ENCODE measurements at regions not wholly inside any gene's neighbourhood (a gene's known extent, or its start where the extent isn't known, plus 50 kb on each side); places are given as distances from the start of the nearest gene placed in this dataset.
"Not testable (repeated sequence)": the region's sequence is repeated elsewhere in the genome, so short reads cannot be mapped to it uniquely, and the experiment has no call there.

DNA sequence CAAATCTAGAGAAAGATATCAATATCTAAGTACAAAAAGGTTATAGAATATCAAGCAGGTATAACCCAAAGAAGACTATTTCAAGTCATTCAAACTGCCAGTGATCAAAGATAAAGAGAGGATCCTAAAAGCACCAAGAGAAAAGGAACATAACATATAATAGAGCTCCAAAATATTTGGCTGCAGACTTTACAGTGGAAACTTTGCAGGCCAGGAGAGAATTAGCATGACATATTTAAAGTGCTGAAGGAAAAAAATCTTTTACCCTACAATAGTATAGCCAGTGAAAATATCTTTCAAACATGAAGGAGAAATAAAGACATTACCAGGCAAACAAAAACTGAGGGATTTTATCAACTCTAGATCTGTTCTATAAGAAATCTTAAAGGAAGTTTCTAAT, 254.3 kb upstream of the ARHGEF26 start:
- DNase-seq (no peak), ATAC-seq (ENCODE audit: low read depth) (no peak)
- no peak overlapping the region for H3K27ac ChIP-seq (ENCODE audit: low read length in 2 of 2)
- H3K4me3 ChIP-seq (ENCODE audit: control extremely low read depth in 1 of 5, extremely low read depth in 1 of 5, insufficient read depth in 1 of 5, low read depth in 2 of 5, low read length in 4 of 5) = no peak overlapping the region
- no peak for TF ChIP-seq EZH2 (IDR thresholded peaks at IDR 0.05; ENCODE audit: borderline replicate concordance, insufficient read depth, low read depth, low read length, poor library complexity, severe bottlenecking)
- TF ChIP-seq, protein P1, sequence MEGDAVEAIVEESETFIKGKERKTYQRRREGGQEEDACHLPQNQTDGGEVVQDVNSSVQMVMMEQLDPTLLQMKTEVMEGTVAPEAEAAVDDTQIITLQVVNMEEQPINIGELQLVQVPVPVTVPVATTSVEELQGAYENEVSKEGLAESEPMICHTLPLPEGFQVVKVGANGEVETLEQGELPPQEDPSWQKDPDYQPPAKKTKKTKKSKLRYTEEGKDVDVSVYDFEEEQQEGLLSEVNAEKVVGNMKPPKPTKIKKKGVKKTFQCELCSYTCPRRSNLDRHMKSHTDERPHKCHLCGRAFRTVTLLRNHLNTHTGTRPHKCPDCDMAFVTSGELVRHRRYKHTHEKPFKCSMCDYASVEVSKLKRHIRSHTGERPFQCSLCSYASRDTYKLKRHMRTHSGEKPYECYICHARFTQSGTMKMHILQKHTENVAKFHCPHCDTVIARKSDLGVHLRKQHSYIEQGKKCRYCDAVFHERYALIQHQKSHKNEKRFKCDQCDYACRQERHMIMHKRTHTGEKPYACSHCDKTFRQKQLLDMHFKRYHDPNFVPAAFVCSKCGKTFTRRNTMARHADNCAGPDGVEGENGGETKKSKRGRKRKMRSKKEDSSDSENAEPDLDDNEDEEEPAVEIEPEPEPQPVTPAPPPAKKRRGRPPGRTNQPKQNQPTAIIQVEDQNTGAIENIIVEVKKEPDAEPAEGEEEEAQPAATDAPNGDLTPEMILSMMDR (IDR thresholded peaks at IDR 0.05) = no peak
- ChIA-PET CTCF (no interaction called here), POLR2A (no interaction called here)
- no peak overlapping the region for H3K4me2 ChIP-seq (replicated peaks; ENCODE audit: low read depth, low read length, poor library complexity, severe bottlenecking)
- Mint-ChIP-seq H3K4me1 (no peaks in the 10 kb centered on the region), H3K27me3 (no peaks in the 10 kb centered on the region), H3K9me3 (ENCODE audit: insufficient read depth) (no peaks in the 10 kb centered on the region), H3K27ac (no peak overlapping the region), H3K4me3 (no peak overlapping the region)
- H3K36me3 ChIP-seq (replicated peaks in 1 of 2; ENCODE audit: control extremely low read depth in 1 of 2, control insufficient read depth in 1 of 2, extremely low read depth in 1 of 2, insufficient read depth in 2 of 2, low read length in 1 of 2) = no peaks in the 10 kb centered on the region
- H3K79me2 ChIP-seq (ENCODE audit: control insufficient read depth, insufficient read depth, low read length) = no peaks in the 10 kb centered on the region
- H3K9me3 ChIP-seq (ENCODE audit: control extremely low read depth in 1 of 3, control insufficient read depth in 2 of 3, insufficient read depth in 1 of 3, low read length in 2 of 3) = peaks cover 0 to 6% (median 0%) of the 10 kb centered on the region in 3 donors
- no peak overlapping the region for H2AFZ ChIP-seq (ENCODE audit: insufficient read depth, low read depth, low read length, poor library complexity, severe bottlenecking)
- H4K20me1 ChIP-seq (ENCODE audit: control insufficient read depth, insufficient read depth, low read length, poor library complexity, severe bottlenecking) = no peaks in the 10 kb centered on the region
- no peaks in the 10 kb centered on the region for H3K4me1 ChIP-seq (ENCODE audit: control insufficient read depth in 2 of 2, insufficient read depth in 2 of 2, low read length in 2 of 2)
- no peak overlapping the region for H3K9ac ChIP-seq (ENCODE audit: low read length)
- no peaks in the 10 kb centered on the region for H3K27me3 ChIP-seq (replicated peaks in 1 of 4; ENCODE audit: control extremely low read depth in 1 of 4, control insufficient read depth in 3 of 4, insufficient read depth in 4 of 4, low read length in 3 of 4)
- intact Hi-C loops (cut with micrococcal nuclease) = no loop called here

DNA sequence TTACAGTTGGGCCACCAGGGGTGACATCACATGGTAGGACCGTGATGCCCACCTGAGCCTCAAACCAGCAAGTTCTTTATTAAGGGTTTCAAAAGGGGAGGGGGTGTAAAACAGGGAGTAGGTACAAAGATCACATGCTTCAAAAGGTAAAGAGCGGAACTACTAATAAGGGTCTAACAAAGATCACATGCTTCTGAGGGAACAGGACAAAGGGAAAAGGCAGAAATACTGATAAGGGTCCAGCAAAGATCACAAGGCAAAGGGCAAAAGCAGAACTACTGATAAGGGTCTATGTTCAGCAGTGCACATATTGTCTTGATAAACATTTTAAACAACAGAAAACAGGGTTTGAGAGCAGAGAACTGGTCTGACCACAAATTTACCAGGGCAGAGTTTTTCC, 246.8 kb upstream of the ARHGEF26 start:
- H3K4me2 ChIP-seq (replicated peaks; ENCODE audit: low read depth, low read length, poor library complexity, severe bottlenecking); H2AFZ ChIP-seq (ENCODE audit: insufficient read depth, low read depth, low read length, poor library complexity, severe bottlenecking); H3K27ac ChIP-seq (ENCODE audit: low read length in 2 of 2); DNase-seq; H3K9ac ChIP-seq (ENCODE audit: low read length); H3K27ac Mint-ChIP-seq; H3K4me3 Mint-ChIP-seq; CTCF ChIA-PET; POLR2A ChIA-PET; H3K4me1 ChIP-seq (ENCODE audit: control insufficient read depth in 2 of 2, insufficient read depth in 2 of 2, low read length in 2 of 2); H3K9me3 ChIP-seq (ENCODE audit: control extremely low read depth in 1 of 3, control insufficient read depth in 2 of 3, insufficient read depth in 1 of 3, low read length in 2 of 3); H3K27me3 Mint-ChIP-seq; H4K20me1 ChIP-seq (ENCODE audit: control insufficient read depth, insufficient read depth, low read length, poor library complexity, severe bottlenecking); H3K27me3 ChIP-seq (replicated peaks in 1 of 4; ENCODE audit: control extremely low read depth in 1 of 4, control insufficient read depth in 3 of 4, insufficient read depth in 4 of 4, low read length in 3 of 4); H3K4me1 Mint-ChIP-seq; intact Hi-C loops (cut with micrococcal nuclease); H3K9me3 Mint-ChIP-seq (ENCODE audit: insufficient read depth); ATAC-seq (ENCODE audit: low read depth); H3K36me3 ChIP-seq (replicated peaks in 1 of 2; ENCODE audit: control extremely low read depth in 1 of 2, control insufficient read depth in 1 of 2, extremely low read depth in 1 of 2, insufficient read depth in 2 of 2, low read length in 1 of 2); H3K79me2 ChIP-seq (ENCODE audit: control insufficient read depth, insufficient read depth, low read length); H3K4me3 ChIP-seq (ENCODE audit: control extremely low read depth in 1 of 5, extremely low read depth in 1 of 5, insufficient read depth in 1 of 5, low read depth in 2 of 5, low read length in 4 of 5): not testable (repeated sequence)
- 88% methylated on average over 1 of the region's 2 CpGs for WGBS (ENCODE audit: insufficient coverage)
